NK-92 treated with Interleukin-12 subunit alpha and Interleukin-12 subunit beta, amount 100 ng/mL, for 24 hours (cell line): ENCODE measurements at regions not wholly inside any gene's neighbourhood (a gene's known extent, or its start where the extent isn't known, plus 50 kb on each side); places are given as distances from the start of the nearest gene placed in this dataset.

Experiments
- DNase-seq: peaks from one replicate; lab custom pipeline; 2025; lab: John Stamatoyannopoulos, UW

DNA sequence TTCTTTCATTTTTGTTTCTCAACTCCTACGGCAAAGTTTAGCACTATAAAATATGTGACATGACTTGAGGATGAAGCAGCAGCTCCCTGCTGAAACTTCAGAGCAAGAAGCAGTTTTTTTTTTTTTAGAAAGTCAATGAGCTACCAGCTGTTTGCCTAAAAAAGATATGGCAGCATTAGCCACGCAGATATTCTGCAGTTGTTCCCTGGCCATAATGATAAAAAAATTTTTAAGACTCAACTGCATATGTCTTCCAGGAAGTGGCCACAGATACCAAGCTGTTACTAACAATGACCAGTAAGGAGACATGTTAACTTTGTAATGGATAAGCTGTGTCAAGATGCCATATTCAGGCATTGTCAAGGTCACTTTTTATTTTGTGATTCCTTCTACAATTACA lies 319.6 kb upstream of the CDH11 start:
- DNase-seq, result no peak

DNA sequence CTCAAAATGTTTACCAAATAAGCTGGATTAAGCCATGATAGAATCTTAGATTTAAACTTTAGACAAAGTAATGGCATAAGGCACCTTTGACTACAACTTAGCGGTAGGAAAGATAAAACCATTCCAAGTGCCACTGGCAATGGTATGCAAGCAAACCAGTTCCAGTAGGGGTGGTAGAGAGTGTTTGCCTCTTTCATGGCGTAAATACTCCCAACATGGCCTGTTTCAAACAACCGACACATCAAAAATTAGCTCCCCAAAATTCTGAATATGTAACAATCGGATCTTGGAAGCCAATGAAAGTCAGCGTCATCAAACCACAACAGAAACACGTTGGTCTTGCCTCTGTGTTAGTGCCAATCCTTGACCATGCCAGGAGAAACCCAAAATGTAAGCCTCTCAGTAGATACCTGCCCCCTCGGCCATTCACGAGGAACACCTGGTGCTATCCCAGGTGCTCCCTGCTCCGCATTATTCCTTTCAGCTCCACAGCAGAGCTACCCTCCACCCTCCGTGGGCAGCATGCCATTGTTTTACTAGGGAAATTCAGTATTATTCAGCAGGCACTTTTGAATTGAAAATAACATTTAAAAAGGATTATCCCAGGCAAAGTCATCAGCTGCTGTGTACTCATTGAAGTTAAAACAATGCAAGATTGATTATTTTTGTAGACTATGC lies 307.8 kb upstream of the CDH11 start:
- DNase-seq, result no peak

- DNase-seq, result no peak
Measured at GRCh38 chr16:65426484-65426883, 304.6 kb upstream of the CDH11 start.

GRCh38 chr16:65422934-65423333 lies 301.1 kb upstream of the CDH11 start:
- no peak for DNase-seq

GRCh38 chr16:65421596-65421995 lies 299.7 kb upstream of the CDH11 start:
- DNase-seq, result no peak

- no peak for DNase-seq
Measured at GRCh38 chr16:65418435-65418834, 296.6 kb upstream of the CDH11 start.

GRCh38 chr16:65415460-65415859 lies 293.6 kb upstream of the CDH11 start:
- DNase-seq, result no peak

DNA sequence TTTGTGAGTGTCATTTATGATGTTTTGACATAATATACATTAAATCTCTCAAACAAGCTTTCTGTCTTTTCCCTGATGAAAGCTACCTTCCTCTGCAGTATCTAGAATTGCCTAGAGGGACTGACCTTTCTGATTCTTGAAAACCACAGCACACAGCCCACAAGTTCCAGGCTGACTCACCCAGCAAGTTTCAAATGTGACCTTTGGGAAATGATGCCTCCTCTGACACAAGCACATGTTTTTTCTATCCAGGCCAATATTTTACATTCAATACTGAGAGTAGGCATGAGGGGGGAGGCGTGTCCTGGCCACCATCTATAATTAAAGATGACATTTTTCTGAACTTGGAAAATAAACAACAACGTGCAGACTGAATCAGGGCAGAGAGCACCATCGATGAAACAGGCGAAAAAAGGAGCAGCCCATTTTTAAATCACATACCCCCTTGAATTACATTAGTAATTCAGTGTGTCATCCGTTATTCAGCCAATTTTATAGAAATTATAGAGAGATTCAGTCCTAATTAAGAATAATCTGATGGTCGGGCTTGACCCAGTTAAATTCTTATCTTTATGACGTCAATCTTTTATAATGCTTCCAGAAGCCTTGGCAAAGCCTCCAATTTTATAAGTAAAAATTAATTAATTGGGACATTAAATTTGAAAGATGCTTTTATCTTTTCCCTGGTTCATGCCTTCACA lies 292.6 kb upstream of the CDH11 start:
- no peak for DNase-seq

DNA sequence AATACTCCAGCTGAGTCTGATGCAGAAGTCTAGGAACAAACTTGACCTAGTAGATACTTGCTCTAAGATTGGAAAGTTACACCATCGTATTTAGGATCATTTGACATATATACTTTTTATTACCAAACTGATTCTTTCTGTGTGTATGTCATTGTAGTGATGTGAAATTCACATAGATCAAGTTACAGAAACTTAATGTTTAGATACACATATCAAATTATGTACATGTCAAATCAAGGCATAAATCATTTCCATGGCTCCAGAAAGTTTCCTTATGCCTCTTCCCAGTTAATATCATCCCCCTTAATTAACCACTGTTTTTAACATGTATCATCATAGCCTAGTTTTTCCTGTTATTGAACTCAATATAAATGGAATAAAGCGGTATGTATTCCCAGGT lies 292.0 kb upstream of the CDH11 start:
- DNase-seq, result no peak

DNA sequence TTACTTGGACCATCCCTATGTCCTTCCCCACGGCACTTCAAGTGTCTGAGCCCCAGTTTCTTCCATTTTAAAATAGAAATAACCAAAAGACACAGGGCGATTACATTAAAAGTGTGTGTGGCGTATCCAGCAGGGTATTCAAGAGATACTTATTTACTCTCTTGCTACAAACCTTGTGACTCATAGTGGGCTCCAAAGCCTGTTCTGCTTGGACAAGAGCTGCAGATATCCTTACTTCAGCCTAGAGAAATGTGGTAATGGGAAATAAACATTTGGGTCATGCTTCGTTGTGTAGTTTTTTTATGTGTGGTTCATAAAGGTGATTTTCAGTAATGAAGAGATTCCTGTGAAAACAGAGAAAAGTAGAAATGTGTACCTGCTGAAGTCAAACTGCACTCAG lies 288.9 kb upstream of the CDH11 start:
- no peak for DNase-seq

- DNase-seq, result no peak
Measured at GRCh38 chr16:65409510-65409909, 287.6 kb upstream of the CDH11 start.

- no peak for DNase-seq
Measured at GRCh38 chr16:65406933-65407332, 285.1 kb upstream of the CDH11 start.

- DNase-seq, result no peak
Measured at GRCh38 chr16:65406116-65406515, 284.3 kb upstream of the CDH11 start.

DNA sequence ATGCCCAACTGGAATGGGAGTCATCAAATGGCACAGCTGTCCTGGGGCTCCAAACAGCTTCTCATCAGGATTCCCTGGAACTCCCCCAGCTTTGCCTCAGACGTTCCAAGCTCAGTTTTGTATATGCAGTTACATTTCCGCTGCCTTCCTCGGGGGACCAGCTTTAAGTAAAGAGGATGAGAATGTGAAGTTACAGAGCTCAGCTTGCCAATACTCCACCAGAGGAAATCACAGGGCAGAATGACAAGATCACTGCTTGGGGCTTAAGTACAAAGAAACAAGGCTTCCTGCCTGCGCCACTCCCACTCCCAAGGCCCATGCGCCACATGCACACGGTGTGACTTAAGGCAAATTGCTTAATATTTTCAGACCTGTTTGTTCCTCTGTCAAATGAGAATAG lies 272.4 kb upstream of the CDH11 start:
- no peak for DNase-seq

DNA sequence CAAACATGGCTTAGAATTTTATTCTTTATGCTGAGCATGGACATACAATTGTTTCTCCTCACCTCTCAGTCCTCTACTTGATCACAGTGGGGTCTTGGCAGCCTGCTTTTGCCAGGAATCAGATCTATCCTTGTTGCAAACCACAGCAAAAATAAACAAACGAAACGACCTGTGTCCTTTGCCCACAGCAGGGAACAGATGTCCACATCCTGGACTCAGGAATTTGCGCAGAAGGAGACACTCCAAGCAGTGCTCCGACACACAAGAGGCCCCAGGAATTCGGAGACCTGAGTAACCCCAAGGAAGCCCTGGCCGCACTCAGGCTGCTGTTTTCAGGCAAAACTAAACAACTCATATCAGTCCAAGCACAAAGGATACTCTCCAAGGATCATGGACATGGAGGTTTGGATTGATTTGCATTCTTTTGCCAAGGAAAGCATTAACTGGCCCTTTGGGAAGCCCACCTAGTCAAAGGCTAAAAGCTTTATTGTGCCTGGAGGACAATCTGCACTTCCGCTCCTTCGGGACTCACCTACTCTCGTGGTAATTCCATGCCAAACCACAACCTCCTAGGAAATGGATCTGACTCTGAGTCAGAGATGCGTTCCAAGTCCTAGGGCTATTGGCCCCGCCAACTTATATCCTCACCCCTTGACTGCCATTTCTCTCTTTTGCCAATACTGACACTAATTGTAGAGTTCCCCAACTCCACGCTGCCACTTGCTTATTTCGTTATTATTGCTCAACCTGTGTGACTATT lies 271.1 kb upstream of the CDH11 start:
- no peak for DNase-seq

DNA sequence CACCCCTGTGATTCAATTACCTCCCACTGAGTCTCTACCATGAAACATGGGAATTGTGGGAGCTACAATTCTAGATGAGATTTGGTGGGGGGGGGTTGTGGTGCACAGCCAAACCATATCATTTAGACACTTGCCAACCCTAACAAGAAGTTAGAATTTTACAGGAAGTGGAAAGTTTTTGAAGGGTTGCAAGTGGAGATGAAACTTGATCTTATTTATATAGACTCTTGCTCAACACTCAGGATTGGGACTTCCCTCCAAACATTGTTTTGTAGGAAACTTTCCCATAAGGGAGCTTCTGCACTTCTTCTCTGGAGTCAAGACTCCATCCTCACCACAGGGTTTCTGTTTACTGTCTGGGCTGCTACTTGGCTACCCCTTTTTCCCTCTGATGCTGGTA lies 266.7 kb upstream of the CDH11 start:
- DNase-seq, result no peak

DNA sequence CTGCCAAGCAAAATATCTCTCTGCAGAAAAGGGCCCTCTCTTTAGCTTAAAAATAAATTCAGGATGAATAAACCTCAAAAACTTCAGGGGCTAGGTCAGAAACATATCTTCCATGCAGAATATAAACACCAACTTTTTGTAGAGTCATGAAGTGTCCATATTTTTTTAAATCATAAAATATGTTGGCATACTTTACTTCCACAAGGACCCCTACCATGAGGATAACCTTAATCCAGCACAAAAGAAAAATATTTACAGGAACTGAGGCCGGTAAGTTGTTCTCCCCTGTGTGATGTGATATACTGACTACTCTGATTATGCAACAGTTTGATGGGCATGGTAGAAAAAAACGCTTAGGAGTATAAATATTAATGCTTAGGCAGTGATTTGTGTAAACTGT lies 264.8 kb upstream of the CDH11 start:
- no peak for DNase-seq

DNA sequence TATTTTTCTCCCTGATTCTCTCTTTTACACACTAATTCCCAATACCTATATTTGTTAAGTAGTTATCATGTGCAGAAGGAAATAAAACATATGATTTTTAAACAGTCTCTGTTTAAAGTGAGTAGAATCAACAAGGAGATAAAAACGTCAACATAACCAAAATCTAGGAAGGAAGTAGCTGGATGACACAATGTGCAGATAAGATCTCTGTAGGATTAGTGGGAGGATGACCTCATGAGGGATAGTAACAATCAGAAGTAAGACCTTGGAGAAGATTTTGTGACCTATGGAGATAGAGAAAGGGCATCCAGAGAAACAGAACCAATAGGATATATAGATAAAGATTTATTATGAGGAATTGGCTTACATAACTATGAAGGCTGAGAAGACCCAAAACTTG lies 262.6 kb upstream of the CDH11 start:
- no peak for DNase-seq

GRCh38 chr16:65377195-65377594 lies 255.3 kb upstream of the CDH11 start:
- DNase-seq, result no peak

- DNase-seq, result no peak
Measured at GRCh38 chr16:65376601-65377000, 254.7 kb upstream of the CDH11 start.

DNA sequence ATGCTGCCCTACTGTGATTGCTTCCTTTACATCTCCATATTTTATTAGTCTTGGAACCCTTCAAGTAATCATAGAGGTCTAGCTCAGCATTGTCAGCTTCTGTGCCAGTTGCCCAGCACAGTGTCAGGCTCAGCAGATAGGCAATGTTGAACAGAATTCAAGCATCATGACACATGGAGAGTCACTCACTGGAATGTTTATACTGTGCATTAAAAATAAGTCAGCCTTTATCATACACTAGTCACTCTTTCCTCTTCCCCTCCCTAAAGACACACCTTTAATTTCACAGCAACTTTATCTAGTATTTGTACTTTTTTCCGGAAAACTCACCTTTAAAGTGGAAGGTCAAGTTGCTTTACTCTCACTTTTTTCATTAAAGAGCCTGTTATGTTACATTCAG lies 253.8 kb upstream of the CDH11 start:
- no peak for DNase-seq

GRCh38 chr16:65373097-65373496 lies 251.2 kb upstream of the CDH11 start:
- no peak for DNase-seq

GRCh38 chr16:65372171-65372570 lies 250.3 kb upstream of the CDH11 start:
- no peak for DNase-seq
